IPS-15b (cell line): ENCODE measurements at regions not wholly inside any gene's neighbourhood (a gene's known extent, or its start where the extent isn't known, plus 50 kb on each side); places are given as distances from the start of the nearest gene placed in this dataset.

ENCODE experiments used
- H3K27me3 ChIP-seq: one replicate; pipeline ENCODE4 v1.6.1; 2013; ENCODE audit warnings: low read length; ENCODE audit not compliant: control insufficient read depth, insufficient read depth
- H3K36me3 ChIP-seq: one replicate; pipeline ENCODE4 v1.6.1; 2013; ENCODE audit warnings: low read length; ENCODE audit not compliant: control insufficient read depth, insufficient read depth
- H3K4me1 ChIP-seq: one replicate; pipeline ENCODE4 v1.6.1; 2013; ENCODE audit warnings: mild to moderate bottlenecking, low read length; ENCODE audit not compliant: control insufficient read depth, insufficient read depth
- H3K4me3 ChIP-seq: one replicate; pipeline ENCODE4 v1.5.1; 2013; ENCODE audit warnings: low read depth, low read length
- H3K9ac ChIP-seq: one replicate; pipeline ENCODE4 v1.6.1; 2013; ENCODE audit warnings: low read depth, mild to moderate bottlenecking, low read length
- H3K9me3 ChIP-seq: one replicate; pipeline ENCODE4 v1.6.1; 2013; ENCODE audit warnings: mild to moderate bottlenecking, low read length; ENCODE audit not compliant: control insufficient read depth, insufficient read depth

GRCh38 chr13:73943137-73943964 is 190.9 kb downstream of the KLF12 start:
- Histone ChIP-seq H3K9me3 (no peaks in the 10 kb centered on the region), H3K36me3 (no peaks in the 10 kb centered on the region), H3K27me3 (no peaks in the 10 kb centered on the region), H3K9ac (no peak overlapping the region), H3K4me1 (no peaks in the 10 kb centered on the region), H3K4me3 (no peak overlapping the region)

GRCh38 chr13:73941752-73942151 is 192.5 kb downstream of the KLF12 start:
- Histone ChIP-seq H3K9me3 (no peaks in the 10 kb centered on the region), H3K36me3 (no peaks in the 10 kb centered on the region), H3K9ac (no peak overlapping the region), H3K27me3 (no peaks in the 10 kb centered on the region), H3K4me1 (no peaks in the 10 kb centered on the region), H3K4me3 (no peak overlapping the region)

- no peaks in the 10 kb centered on the region for H3K27me3 ChIP-seq
- H3K36me3 ChIP-seq: no peaks in the 10 kb centered on the region
- no peak overlapping the region for H3K9ac ChIP-seq
- no peak overlapping the region for H3K4me3 ChIP-seq
- H3K9me3 ChIP-seq: no peaks in the 10 kb centered on the region
- H3K4me1 ChIP-seq: no peaks in the 10 kb centered on the region
These were observed 194.1 kb downstream of the KLF12 start for GRCh38 chr13:73940098-73940497.

- no peaks in the 10 kb centered on the region for H3K27me3 ChIP-seq
- no peaks in the 10 kb centered on the region for H3K9me3 ChIP-seq
- no peaks in the 10 kb centered on the region for H3K4me1 ChIP-seq
- H3K4me3 ChIP-seq: no peak overlapping the region
- no peaks in the 10 kb centered on the region for H3K36me3 ChIP-seq
- H3K9ac ChIP-seq: no peak overlapping the region
These were observed 194.6 kb downstream of the KLF12 start for GRCh38 chr13:73939603-73940002.

GRCh38 chr13:73939071-73939380 is 195.2 kb downstream of the KLF12 start:
- H3K27me3 ChIP-seq: no peaks in the 10 kb centered on the region
- no peak overlapping the region for H3K9ac ChIP-seq
- no peaks in the 10 kb centered on the region for H3K4me1 ChIP-seq
- no peaks in the 10 kb centered on the region for H3K36me3 ChIP-seq
- H3K9me3 ChIP-seq: no peaks in the 10 kb centered on the region
- H3K4me3 ChIP-seq: no peak overlapping the region

GRCh38 chr13:73938372-73939070 is 195.7 kb downstream of the KLF12 start:
- Histone ChIP-seq H3K9me3 (no peaks in the 10 kb centered on the region), H3K4me1 (no peaks in the 10 kb centered on the region), H3K27me3 (no peaks in the 10 kb centered on the region), H3K36me3 (no peaks in the 10 kb centered on the region), H3K9ac (no peak overlapping the region), H3K4me3 (no peak overlapping the region)

GRCh38 chr13:73937441-73937840 is 196.8 kb downstream of the KLF12 start:
- no peaks in the 10 kb centered on the region for H3K27me3 ChIP-seq

GRCh38 chr13:73935991-73936390 is 198.2 kb downstream of the KLF12 start:
- Histone ChIP-seq H3K9me3 (no peaks in the 10 kb centered on the region), H3K36me3 (no peaks in the 10 kb centered on the region), H3K27me3 (no peaks in the 10 kb centered on the region), H3K4me3 (no peak overlapping the region), H3K9ac (no peak overlapping the region), H3K4me1 (no peaks in the 10 kb centered on the region)

More at GRCh38 chr13:73937441-73937840, 196.8 kb downstream of the KLF12 start:
- H3K4me1 ChIP-seq: no peaks in the 10 kb centered on the region
- no peak overlapping the region for H3K9ac ChIP-seq
- no peak overlapping the region for H3K4me3 ChIP-seq
- no peaks in the 10 kb centered on the region for H3K36me3 ChIP-seq
- no peaks in the 10 kb centered on the region for H3K9me3 ChIP-seq

- Histone ChIP-seq H3K9me3 (no peaks in the 10 kb centered on the region), H3K4me3 (no peak overlapping the region), H3K9ac (no peak overlapping the region), H3K36me3 (no peaks in the 10 kb centered on the region), H3K4me1 (no peaks in the 10 kb centered on the region), H3K27me3 (no peaks in the 10 kb centered on the region)
These were observed 199.4 kb downstream of the KLF12 start for GRCh38 chr13:73934771-73935170.

- no peaks in the 10 kb centered on the region for H3K4me1 ChIP-seq
- H3K36me3 ChIP-seq: no peaks in the 10 kb centered on the region
- H3K4me3 ChIP-seq: no peak overlapping the region
These were observed 200.0 kb downstream of the KLF12 start for GRCh38 chr13:73934215-73934641.

GRCh38 chr13:73933795-73934194 is 200.4 kb downstream of the KLF12 start:
- Histone ChIP-seq H3K9me3 (no peaks in the 10 kb centered on the region), H3K36me3 (no peaks in the 10 kb centered on the region), H3K4me3 (no peak overlapping the region), H3K27me3 (no peaks in the 10 kb centered on the region), H3K4me1 (no peaks in the 10 kb centered on the region), H3K9ac (no peak overlapping the region)

More at GRCh38 chr13:73934215-73934641, 200.0 kb downstream of the KLF12 start:
- Histone ChIP-seq H3K9ac (no peak overlapping the region), H3K9me3 (no peaks in the 10 kb centered on the region), H3K27me3 (no peaks in the 10 kb centered on the region)

- no peaks in the 10 kb centered on the region for H3K9me3 ChIP-seq
- no peak overlapping the region for H3K9ac ChIP-seq
- H3K4me3 ChIP-seq: no peak overlapping the region
- no peaks in the 10 kb centered on the region for H3K36me3 ChIP-seq
- no peaks in the 10 kb centered on the region for H3K4me1 ChIP-seq
- no peaks in the 10 kb centered on the region for H3K27me3 ChIP-seq
These were observed 202.1 kb downstream of the KLF12 start for GRCh38 chr13:73932091-73932490.
